ENCODE measurements at regions not wholly inside any gene's neighbourhood (a gene's known extent, or its start where the extent isn't known, plus 50 kb on each side); places are given as distances from the start of the nearest gene placed in this dataset.

GRCh38 chr12:126362964-126363363, 1297.7 kb downstream of the AACS start:
- no peak for DNase-seq (ENCODE audit: low spot score)

DNA sequence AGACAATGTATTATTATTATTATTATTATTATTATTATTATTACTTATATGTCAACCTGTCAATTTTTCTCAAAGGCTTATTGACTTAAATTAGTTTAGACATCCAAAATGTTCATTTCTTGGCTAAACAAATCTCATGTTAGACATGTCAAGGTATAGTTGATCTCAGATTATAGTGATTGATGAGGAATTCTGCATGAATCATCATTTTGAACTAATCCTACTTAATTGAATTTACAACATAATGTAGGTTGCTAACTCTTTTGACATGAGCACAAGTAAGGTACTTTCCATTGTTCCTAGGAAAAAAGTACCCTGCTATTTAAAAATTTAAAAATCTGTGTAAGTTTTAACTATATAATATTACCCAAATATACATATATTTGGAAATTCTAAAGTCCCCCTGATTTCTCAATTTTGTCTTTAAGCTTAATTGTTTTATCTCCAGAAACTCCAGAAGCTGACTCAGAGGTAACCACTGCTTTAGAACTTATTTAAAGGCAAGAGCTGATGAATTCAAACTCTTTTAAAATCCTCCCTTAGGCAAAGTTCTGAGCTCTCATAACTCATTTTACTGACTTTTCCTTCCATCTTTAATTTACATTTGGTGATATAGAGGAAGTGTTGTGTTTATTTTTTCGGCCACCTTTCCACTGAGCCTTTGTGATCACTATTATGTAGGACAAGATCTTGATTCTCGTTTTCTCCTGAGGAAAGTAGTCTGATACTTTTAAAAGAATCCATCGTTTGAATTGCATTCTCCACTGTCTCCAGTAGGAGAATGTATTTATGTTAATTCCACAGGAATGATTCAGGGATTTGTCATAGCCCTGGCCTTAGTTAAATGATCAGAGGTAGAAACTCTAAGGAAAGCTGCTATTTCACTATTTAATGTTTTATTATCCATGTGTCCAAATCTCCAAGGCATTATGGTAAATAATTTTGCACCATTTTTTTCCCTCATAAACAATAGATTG, 1304.5 kb downstream of the AACS start:
- no peak for DNase-seq (ENCODE audit: low spot score)

DNA sequence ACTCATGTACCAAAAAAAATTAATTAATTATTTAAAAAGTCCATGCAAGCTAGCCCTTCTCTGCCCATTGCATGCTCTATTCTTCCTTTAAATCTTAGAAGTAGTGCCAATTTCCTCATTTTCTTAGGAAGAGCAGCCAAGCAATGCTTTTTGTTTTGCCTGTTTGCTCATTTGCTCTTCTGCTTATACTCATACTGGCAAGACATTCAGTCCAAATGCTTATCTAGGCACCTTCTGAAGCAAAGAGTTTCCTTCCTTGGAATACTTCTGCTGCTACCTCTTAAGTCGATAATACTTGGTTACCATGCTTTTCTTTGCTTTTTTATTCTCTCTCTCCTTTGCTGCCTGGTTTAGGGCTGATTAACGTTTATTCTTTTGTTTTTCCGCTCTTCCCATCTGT, 1318.3 kb downstream of the AACS start:
- no peak for DNase-seq (ENCODE audit: low spot score)

GRCh38 chr12:126384026-126384564, 1318.9 kb downstream of the AACS start:
- no peak for DNase-seq (ENCODE audit: low spot score)

GRCh38 chr12:126385785-126386184, 1320.5 kb downstream of the AACS start:
- DNase-seq (ENCODE audit: low spot score) = no peak

DNA sequence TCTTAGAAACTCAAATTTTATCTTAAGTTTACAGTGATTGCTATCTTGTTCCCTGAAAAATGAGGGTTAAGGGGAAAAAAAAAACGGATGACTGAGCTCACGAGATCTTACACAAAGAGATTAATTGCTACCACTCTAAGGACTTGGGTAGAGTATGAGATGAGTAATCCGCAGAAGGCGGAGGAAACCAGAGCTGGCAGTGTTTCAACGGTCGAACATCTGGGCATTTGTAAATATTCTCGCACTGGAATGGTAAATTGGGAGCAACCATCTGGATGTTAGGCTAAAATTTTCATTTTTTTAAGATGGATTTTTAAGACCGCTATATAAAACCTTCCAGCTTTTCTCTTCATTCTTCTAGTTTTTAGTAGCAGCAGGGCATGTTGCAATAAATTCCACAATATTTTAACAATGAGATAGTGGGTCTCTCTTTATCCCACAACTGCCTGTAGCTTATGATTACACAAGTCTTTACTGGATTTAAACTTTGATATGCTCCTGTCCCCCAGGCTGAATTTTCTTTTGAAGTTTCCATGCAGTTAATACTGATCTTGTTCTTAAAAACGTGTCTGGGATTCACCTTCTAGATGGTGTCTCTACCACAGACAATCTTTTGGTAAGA, 1324.1 kb downstream of the AACS start:
- DNase-seq (ENCODE audit: low spot score) = no peak

GRCh38 chr12:126389961-126390360, 1324.7 kb downstream of the AACS start:
- DNase-seq (ENCODE audit: low spot score) = no peak

- DNase-seq (ENCODE audit: low spot score) = no peak
These were observed 1325.8 kb downstream of the AACS start for GRCh38 chr12:126390969-126391566.

DNA sequence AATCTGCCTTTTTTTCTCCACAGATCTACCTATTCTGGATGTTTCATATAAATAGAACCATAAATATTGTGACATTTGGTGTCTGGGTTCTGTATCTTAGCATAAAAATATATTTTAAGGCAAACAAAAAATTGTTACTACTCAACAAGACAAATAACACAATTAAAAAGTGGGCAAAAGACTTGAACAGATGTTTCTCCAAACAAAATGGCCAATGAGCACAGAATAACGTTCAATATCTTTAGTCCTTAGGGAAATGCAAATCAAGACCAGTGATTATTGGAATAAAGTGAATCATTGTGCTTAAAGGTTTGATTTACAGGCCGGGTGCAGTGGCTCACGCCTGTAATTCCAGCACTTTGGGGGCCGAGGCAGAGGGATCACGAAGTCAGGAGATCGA, 1331.3 kb downstream of the AACS start:
- no peak for DNase-seq (ENCODE audit: low spot score)

- DNase-seq (ENCODE audit: low spot score) = no peak
These were observed 1331.9 kb downstream of the AACS start for GRCh38 chr12:126397071-126397581.

DNA sequence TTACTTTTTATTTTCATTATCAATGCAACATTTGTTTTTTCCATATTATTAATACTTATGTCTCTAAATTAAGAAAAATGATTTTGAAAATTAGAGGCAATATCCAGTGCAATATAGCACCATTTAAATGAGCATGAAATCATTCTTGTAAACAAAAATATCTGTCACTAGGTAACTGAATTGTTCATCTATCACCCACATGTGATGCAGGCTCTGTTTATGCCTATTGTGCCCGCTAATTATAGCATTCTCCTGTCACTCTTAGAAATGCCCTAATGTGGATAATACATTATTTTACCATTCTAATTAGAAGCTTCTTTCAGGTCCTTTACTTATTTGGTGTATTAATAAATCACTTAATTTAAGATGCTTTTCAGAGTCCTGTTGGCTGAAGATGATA, 1332.4 kb downstream of the AACS start:
- no peak for DNase-seq (ENCODE audit: low spot score)

GRCh38 chr12:126400831-126401230, 1335.6 kb downstream of the AACS start:
- no peak for DNase-seq (ENCODE audit: low spot score)

GRCh38 chr12:126404293-126404881, 1339.2 kb downstream of the AACS start:
- no peak for DNase-seq (ENCODE audit: low spot score)

- no peak for DNase-seq (ENCODE audit: low spot score)
These were observed 1353.2 kb downstream of the AACS start for GRCh38 chr12:126418400-126418799.

DNA sequence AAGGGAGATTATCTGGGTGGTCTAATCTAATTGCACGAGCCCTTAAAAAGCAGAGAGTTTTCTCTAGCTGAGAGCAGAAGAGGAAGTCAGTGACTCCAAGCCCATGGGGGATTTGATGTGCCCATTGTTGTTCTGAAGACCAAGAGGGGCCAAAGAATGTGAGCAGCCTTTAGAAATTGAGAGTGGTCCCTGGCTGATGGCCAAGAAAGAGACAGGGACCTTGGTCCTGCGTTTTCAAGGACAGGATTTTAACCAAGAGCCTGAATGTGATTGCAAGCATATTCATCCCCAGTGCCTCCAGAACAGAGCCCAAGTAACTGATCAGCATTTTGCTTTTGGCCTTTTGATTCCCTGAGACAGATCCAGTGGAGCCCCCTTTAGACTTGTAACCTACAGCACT, 1353.9 kb downstream of the AACS start:
- DNase-seq (ENCODE audit: low spot score) = no peak

DNA sequence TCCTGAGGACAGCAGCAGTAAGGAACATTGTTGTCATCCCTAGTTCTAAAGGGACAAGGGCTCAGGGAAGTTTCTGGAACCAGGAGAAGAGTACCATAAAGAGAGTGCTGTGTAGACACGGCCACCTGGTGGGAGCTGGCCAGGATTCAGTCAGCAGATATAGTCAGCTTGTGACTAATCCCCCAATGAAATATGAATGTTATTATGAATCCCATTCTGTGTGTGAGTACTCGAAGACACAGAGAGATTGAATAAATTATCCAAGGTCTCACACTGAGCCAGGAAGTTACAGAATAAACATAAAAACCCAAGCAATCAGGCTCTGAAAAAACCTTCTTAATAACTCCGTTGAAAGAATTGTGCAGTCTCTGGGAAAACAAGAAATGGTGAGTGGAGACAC, 1359.5 kb downstream of the AACS start:
- DNase-seq (ENCODE audit: low spot score) = no peak

DNA sequence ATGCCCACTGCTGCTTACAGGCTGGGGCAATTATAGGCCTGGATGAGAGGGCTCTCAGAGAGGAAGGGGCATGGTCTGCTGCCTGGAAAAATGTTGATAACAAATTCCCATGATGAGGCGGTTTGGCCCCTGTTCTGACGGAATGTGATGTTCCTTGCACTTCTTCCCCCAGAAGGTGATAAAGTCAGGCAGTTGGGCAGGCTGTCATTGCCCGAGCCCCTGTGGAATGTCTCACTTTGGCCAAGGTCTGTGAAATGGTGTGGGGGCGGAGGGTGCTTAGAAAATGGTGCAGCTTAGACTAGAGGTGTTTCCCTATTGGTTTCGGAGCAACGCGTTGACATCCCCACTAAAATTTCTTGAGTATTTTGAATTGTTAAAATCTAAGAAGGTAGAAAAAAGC, 1360.0 kb downstream of the AACS start:
- no peak for DNase-seq (ENCODE audit: low spot score)

GRCh38 chr12:126428769-126429168, 1363.5 kb downstream of the AACS start:
- no peak for DNase-seq (ENCODE audit: low spot score)

DNA sequence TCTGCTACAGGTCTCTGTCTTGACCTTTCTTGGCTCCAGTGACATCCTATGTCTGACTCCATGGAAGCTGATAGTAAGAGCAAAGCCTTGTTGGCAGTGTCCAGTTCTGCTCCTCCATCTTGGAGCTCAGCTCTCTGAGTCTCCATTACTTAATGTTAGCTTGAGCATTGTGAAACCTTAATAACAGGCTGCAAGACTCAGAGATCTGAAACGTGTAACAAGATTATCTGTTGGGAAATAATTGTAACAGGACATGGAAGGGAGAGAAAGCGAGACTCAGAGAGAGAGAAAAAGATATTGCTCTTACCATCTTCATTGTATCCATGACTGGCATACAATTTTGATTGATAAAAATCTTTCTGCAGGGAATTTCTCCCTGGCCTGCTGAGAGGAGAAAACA, 1365.7 kb downstream of the AACS start:
- no peak for DNase-seq (ENCODE audit: low spot score)

DNA sequence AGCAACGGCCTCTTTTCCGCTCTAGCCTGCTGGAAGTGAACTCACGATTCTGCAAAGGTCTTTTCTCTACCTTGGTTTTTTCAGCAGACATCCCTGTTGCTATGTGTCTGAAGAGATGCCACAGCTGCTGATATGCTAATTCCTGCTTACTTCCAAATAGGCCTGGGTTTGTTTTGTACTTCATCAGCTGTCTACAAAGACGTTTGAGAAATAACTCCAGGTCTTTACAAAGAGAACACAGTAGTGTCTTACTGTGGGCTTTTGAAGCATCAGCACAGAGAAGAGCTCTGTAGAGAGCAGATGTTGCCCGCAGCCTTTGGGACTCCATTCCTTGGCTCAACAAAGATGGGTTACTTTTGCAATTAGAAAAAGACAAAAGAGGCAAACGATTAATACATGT, 1366.5 kb downstream of the AACS start:
- DNase-seq (ENCODE audit: low spot score) = no peak

GRCh38 chr12:126432780-126433179, 1367.5 kb downstream of the AACS start:
- no peak for DNase-seq (ENCODE audit: low spot score)

DNA sequence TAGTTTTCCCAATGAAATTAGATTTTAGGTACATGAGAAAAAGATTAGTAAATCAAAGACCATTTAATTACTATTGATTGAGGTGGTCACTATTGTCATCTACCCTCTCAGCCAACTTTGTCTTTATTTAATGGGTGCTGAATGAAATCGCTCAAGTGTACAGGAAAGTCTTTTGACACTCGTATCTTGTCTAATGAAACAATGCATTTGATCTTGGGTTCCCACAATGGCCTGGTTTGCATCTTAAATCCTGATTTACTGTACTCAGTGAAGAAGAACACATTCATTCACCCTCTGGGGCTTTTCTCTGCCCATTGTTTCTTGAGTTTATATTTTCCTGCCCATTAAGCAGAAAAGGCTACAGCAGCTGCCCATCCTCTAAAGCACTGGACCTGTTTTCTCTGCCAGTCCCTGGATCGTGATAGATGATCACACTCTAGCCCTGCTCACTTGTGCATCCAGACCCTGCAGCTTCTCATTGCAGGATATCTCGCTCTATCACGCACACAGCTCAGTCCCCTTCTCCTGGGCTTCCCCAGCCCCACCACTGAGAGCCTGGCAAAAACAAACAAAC, 1369.3 kb downstream of the AACS start:
- DNase-seq (ENCODE audit: low spot score) = no peak
